Smooth muscle cell (in vitro differentiated cells): ENCODE measurements at regions not wholly inside any gene's neighbourhood (a gene's known extent, or its start where the extent isn't known, plus 50 kb on each side); places are given as distances from the start of the nearest gene placed in this dataset.

ENCODE experiments used
- DNase-seq: peaks from one replicate; lab custom pipeline; 2025; ENCODE audit not compliant: unreplicated experiment; lab: John Stamatoyannopoulos, UW
- H2AFZ ChIP-seq: fragments of 200-600 bp; sonication (generic); 2 replicates; pipeline ENCODE4 v1.6.0; 2016; ENCODE audit warnings: antibody characterized with exemption, low read depth, mild to moderate bottlenecking
- H3F3A ChIP-seq: fragments of 200-600 bp; sonication (generic); 2 replicates; pipeline ENCODE4 v1.6.0; 2017; ENCODE audit warnings: antibody characterized with exemption, low read depth
- H3K27ac ChIP-seq: fragments of 200-600 bp; sonication (generic); 2 replicates; pipeline ENCODE4 v1.5.1; 2016; ENCODE audit warnings: low read depth, mild to moderate bottlenecking
- H3K27me3 ChIP-seq: fragments of 200-600 bp; sonication (generic); 2 replicates; pipeline ENCODE4 v1.6.1; 2016; ENCODE audit warnings: low read depth, mild to moderate bottlenecking
- H3K36me3 ChIP-seq: fragments of 200-600 bp; sonication (generic); 2 replicates; pipeline ENCODE4 v1.5.1; 2016; ENCODE audit warnings: low read depth
- H3K4me1 ChIP-seq: fragments of 200-600 bp; sonication (generic); 2 replicates; pipeline ENCODE4 v1.5.1; 2016; ENCODE audit warnings: low read depth
- H3K4me2 ChIP-seq: fragments of 200-600 bp; sonication (generic); 2 replicates; pipeline ENCODE4 v1.6.0; 2016; ENCODE audit warnings: mild to moderate bottlenecking
- H3K4me3 ChIP-seq: fragments of 200-600 bp; sonication (generic); 2 replicates; pipeline ENCODE4 v1.5.1; 2016; ENCODE audit warnings: mild to moderate bottlenecking
- H3K79me2 ChIP-seq: fragments of 200-600 bp; sonication (generic); 2 replicates; pipeline ENCODE4 v1.6.0; 2016; ENCODE audit warnings: low read depth, mild to moderate bottlenecking
- H3K9ac ChIP-seq: fragments of 200-600 bp; sonication (generic); 2 replicates; pipeline ENCODE4 v1.6.0; 2016; ENCODE audit warnings: low read depth
- H3K9me3 ChIP-seq: fragments of 200-600 bp; sonication (generic); replicated peaks from 2 replicates; pipeline ENCODE4 v1.5.1; 2016; ENCODE audit warnings: low read depth
- H4K20me1 ChIP-seq: fragments of 200-600 bp; sonication (generic); 2 replicates; pipeline ENCODE4 v1.6.0; 2016; ENCODE audit warnings: low read depth
- CTCF ChIP-seq: fragments of 200-600 bp; sonication (generic); IDR thresholded peaks from 2 replicates; pipeline ENCODE4 v1.5.1; 2017; ENCODE audit warnings: borderline replicate concordance, mild to moderate bottlenecking, antibody characterized with exemption; ENCODE audit not compliant: insufficient read depth, poor library complexity, severe bottlenecking
- WGBS: methylation state at CpG from one replicate; pipeline ENCODE4 v1.1.7; 2016; ENCODE audit warnings: low lambda C conversion rate; 5-methylcytosine and 5-hydroxymethylcytosine counted together

GRCh38 chr4:137608085-137608484 lies 75.8 kb upstream of the PCDH18 start:
- H3K27ac ChIP-seq, result no peak overlapping the region
- peaks cover 4% of the 10 kb centered on the region for H3F3A ChIP-seq
- H4K20me1 ChIP-seq, result no peaks in the 10 kb centered on the region
- TF ChIP-seq CTCF, result no peak
- 60% methylated on average over 1 of the region's 1 CpG for WGBS
- H3K4me2 ChIP-seq, result no peak overlapping the region
- DNase-seq, result no peak
- no peak overlapping the region for H3K4me3 ChIP-seq
- H3K27me3 ChIP-seq, result no peaks in the 10 kb centered on the region
- no peaks in the 10 kb centered on the region for H3K9me3 ChIP-seq
- H3K9ac ChIP-seq, result no peak overlapping the region
- H3K79me2 ChIP-seq, result no peaks in the 10 kb centered on the region
- H2AFZ ChIP-seq, result no peak overlapping the region
- H3K36me3 ChIP-seq, result no peaks in the 10 kb centered on the region
- no peaks in the 10 kb centered on the region for H3K4me1 ChIP-seq

DNA sequence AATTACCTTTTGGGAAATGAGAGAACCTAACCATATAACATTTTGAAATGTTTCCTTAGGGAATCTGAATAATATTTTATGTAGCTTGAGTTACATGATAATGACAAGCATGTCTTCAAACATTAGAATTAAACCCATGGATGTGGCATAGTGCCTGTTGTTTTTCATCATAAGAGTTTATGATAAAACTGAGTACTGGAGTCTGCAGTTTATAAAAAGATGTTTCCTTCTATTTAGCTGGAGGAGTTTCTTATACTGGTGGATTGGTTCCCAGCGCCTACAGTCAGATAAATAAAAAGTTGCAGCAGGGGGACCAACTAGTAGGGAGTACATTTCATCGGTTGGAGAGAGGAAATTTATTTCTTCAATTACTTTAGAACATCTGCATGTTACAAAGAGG lies 70.1 kb upstream of the PCDH18 start:
- H4K20me1 ChIP-seq, result no peaks in the 10 kb centered on the region
- no peaks in the 10 kb centered on the region for H3K36me3 ChIP-seq
- no peak overlapping the region for H3K4me3 ChIP-seq
- H3K27me3 ChIP-seq, result no peaks in the 10 kb centered on the region
- no peak overlapping the region for H3K27ac ChIP-seq
- H3K4me1 ChIP-seq, result no peaks in the 10 kb centered on the region
- no peaks in the 10 kb centered on the region for H3K9me3 ChIP-seq
- TF ChIP-seq CTCF, result no peak
- H3F3A ChIP-seq, result no peaks in the 10 kb centered on the region
- no peak for DNase-seq
- 86% methylated on average over 2 of the region's 2 CpGs for WGBS
- no peak overlapping the region for H2AFZ ChIP-seq
- H3K79me2 ChIP-seq, result no peaks in the 10 kb centered on the region
- H3K4me2 ChIP-seq, result no peak overlapping the region
- H3K9ac ChIP-seq, result no peak overlapping the region

DNA sequence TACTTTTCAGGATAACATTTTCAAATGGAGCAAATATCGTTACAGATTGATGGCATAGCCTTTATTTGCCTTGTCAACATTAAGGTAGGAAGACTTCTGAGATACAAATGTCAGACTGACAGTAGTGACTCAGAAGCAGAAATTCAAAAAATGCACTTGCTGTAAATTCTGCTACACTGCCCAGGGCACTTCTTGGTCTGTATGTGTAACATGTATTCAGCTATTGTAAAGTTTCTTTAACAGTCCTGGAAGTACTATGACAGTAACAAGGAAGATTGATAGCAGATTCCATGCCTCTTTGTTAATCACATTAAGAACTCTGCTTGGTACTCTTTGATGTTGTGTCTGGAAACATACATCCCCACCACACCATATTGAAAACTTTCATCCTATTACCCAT lies 69.6 kb upstream of the PCDH18 start:
- H3K79me2 ChIP-seq, result no peaks in the 10 kb centered on the region
- no peaks in the 10 kb centered on the region for H4K20me1 ChIP-seq
- H3K9me3 ChIP-seq, result no peaks in the 10 kb centered on the region
- H2AFZ ChIP-seq, result no peak overlapping the region
- H3K4me2 ChIP-seq, result no peak overlapping the region
- 53% methylated on average over 1 of the region's 1 CpG for WGBS
- H3K36me3 ChIP-seq, result no peaks in the 10 kb centered on the region
- no peaks in the 10 kb centered on the region for H3K4me1 ChIP-seq
- H3K27ac ChIP-seq, result no peak overlapping the region
- H3K4me3 ChIP-seq, result no peak overlapping the region
- no peak overlapping the region for H3K9ac ChIP-seq
- no peak for TF ChIP-seq CTCF
- H3K27me3 ChIP-seq, result no peaks in the 10 kb centered on the region
- no peak for DNase-seq
- H3F3A ChIP-seq, result no peaks in the 10 kb centered on the region

- Histone ChIP-seq H3K36me3 (no peaks in the 10 kb centered on the region), H3K79me2 (no peaks in the 10 kb centered on the region), H2AFZ (no peak overlapping the region), H3K4me2 (no peak overlapping the region), H3K4me1 (no peaks in the 10 kb centered on the region), H4K20me1 (no peaks in the 10 kb centered on the region), H3K27ac (no peak overlapping the region), H3K9me3 (no peaks in the 10 kb centered on the region), H3F3A (no peaks in the 10 kb centered on the region), H3K4me3 (no peak overlapping the region), H3K27me3 (no peaks in the 10 kb centered on the region), H3K9ac (no peak overlapping the region)
- WGBS, result 85% methylated on average over 1 of the region's 1 CpG
- no peak for DNase-seq
- no peak for TF ChIP-seq CTCF
Observed at GRCh38 chr4:137599734-137600133, 67.4 kb upstream of the PCDH18 start.
